ENCODE measurements at regions not wholly inside any gene's neighbourhood (a gene's known extent, or its start where the extent isn't known, plus 50 kb on each side); places are given as distances from the start of the nearest gene placed in this dataset.

- no peak for TF ChIP-seq CTCF (IDR thresholded peaks at IDR 0.05 in 4 of 5, conservative IDR thresholded peaks at IDR 0.05 in 1 of 5)
- TF ChIP-seq POLR2A (IDR thresholded peaks at IDR 0.05): no peak
Measured at GRCh38 chr17:69762359-69762758, 312.7 kb upstream of the KCNJ16 start.
